ENCODE measurements at regions not wholly inside any gene's neighbourhood (a gene's known extent, or its start where the extent isn't known, plus 50 kb on each side); places are given as distances from the start of the nearest gene placed in this dataset.

- Histone ChIP-seq H3K27me3 (no peaks in the 10 kb centered on the region), H3K27ac (no peak overlapping the region), H3K36me3 (no peaks in the 10 kb centered on the region), H3K4me1 (no peaks in the 10 kb centered on the region), H3K4me3 (no peak overlapping the region), H3K9me3 (no peaks in the 10 kb centered on the region)
- TF ChIP-seq CTCF (IDR thresholded peaks at IDR 0.05) (no peak), POLR2A (IDR thresholded peaks at IDR 0.05) (no peak)
- DNase-seq: no peak
- intact Hi-C loops (cut with DNase I; ENCODE audit: low total_unique reads): no loop called here
These were observed 70.4 kb upstream of the NTRK3 start for GRCh38 chr15:88326924-88327323.

GRCh38 chr15:88324741-88325065 lies 68.2 kb upstream of the NTRK3 start:
- Histone ChIP-seq H3K9me3 (no peaks in the 10 kb centered on the region), H3K27ac (no peak overlapping the region), H3K36me3 (no peaks in the 10 kb centered on the region), H3K4me3 (no peak overlapping the region), H3K27me3 (no peaks in the 10 kb centered on the region), H3K4me1 (no peaks in the 10 kb centered on the region)
- intact Hi-C loops (cut with DNase I; ENCODE audit: low total_unique reads): no loop called here
- TF ChIP-seq CTCF (IDR thresholded peaks at IDR 0.05): no peak
- no peak for DNase-seq

GRCh38 chr15:88323976-88324740 lies 67.6 kb upstream of the NTRK3 start:
- TF ChIP-seq CTCF (IDR thresholded peaks at IDR 0.05) (no peak), POLR2A (IDR thresholded peaks at IDR 0.05) (no peak)
- no peaks in the 10 kb centered on the region for H3K36me3 ChIP-seq
- H3K4me3 ChIP-seq: no peak overlapping the region
- H3K9me3 ChIP-seq: no peaks in the 10 kb centered on the region
- H3K27me3 ChIP-seq: no peaks in the 10 kb centered on the region
- no peak overlapping the region for H3K27ac ChIP-seq
- no peaks in the 10 kb centered on the region for H3K4me1 ChIP-seq
- intact Hi-C loops (cut with DNase I; ENCODE audit: low total_unique reads): no loop called here
- DNase-seq: no peak

GRCh38 chr15:88323468-88323867 lies 66.9 kb upstream of the NTRK3 start:
- Histone ChIP-seq H3K4me1 (no peaks in the 10 kb centered on the region), H3K4me3 (no peak overlapping the region), H3K27me3 (no peaks in the 10 kb centered on the region), H3K36me3 (no peaks in the 10 kb centered on the region), H3K27ac (no peak overlapping the region), H3K9me3 (no peaks in the 10 kb centered on the region)
- DNase-seq: no peak
- intact Hi-C loops (cut with DNase I; ENCODE audit: low total_unique reads): no loop called here
- TF ChIP-seq CTCF (IDR thresholded peaks at IDR 0.05) (no peak), POLR2A (IDR thresholded peaks at IDR 0.05) (no peak)

GRCh38 chr15:88322461-88322860 lies 65.9 kb upstream of the NTRK3 start:
- H3K4me3 ChIP-seq: no peak overlapping the region
- intact Hi-C loops (cut with DNase I; ENCODE audit: low total_unique reads): no loop called here

More at GRCh38 chr15:88322461-88322860, 65.9 kb upstream of the NTRK3 start:
- Histone ChIP-seq H3K27me3 (no peaks in the 10 kb centered on the region), H3K4me1 (no peaks in the 10 kb centered on the region), H3K9me3 (no peaks in the 10 kb centered on the region), H3K36me3 (no peaks in the 10 kb centered on the region), H3K27ac (no peak overlapping the region)
- DNase-seq: no peak
- no peak for TF ChIP-seq CTCF (IDR thresholded peaks at IDR 0.05)
- no peak for TF ChIP-seq POLR2A (IDR thresholded peaks at IDR 0.05)
